Stomach (tissue), 8 donors: ENCODE measurements at regions not wholly inside any gene's neighbourhood (a gene's known extent, or its start where the extent isn't known, plus 50 kb on each side); places are given as distances from the start of the nearest gene placed in this dataset.

Experiments used
- DNase-seq, 2 donors: peaks; one replicate each; pipeline versions ENCODE4 v3.0.0 to v3.0.0-alpha.2; 2013 to 2019
- H3K27ac ChIP-seq, 5 donors: fragments of 200-600 bp in 4 of 5; sonication (generic) in 4 of 5; one replicate each; pipeline ENCODE4 v1.5.1; 2013 to 2019; ENCODE audit warnings: mild to moderate bottlenecking in 1 of 5, moderate library complexity in 1 of 5
- H3K27me3 ChIP-seq, 3 donors: fragments of 200-600 bp; sonication (generic); one replicate each; pipeline ENCODE4 v1.5.1; 2017 to 2019; ENCODE audit warnings: mixed run types in 1 of 3
- H3K36me3 ChIP-seq, 4 donors: fragments of 200-600 bp; sonication (generic); 1 replicate in 3 of 4; 2 replicates in 1 of 4; pipeline ENCODE4 v1.5.1; 2016 to 2019
- H3K4me1 ChIP-seq, 4 donors: fragments of 200-600 bp; sonication (generic); one replicate each; pipeline ENCODE4 v1.5.1; 2016 to 2019
- H3K4me3 ChIP-seq, 4 donors: fragments of 200-600 bp; sonication (generic) in 3 of 4; one replicate each; pipeline ENCODE4 v1.5.1; 2016 to 2019; ENCODE audit warnings: mild to moderate bottlenecking in 1 of 4
- H3K9me3 ChIP-seq, 4 donors: fragments of 200-600 bp; sonication (generic); one replicate each; pipeline ENCODE4 v1.5.1; 2016 to 2019
- EP300 ChIP-seq: sonication (generic); formaldehyde crosslinking; IDR thresholded peaks from one replicate; pipeline ENCODE4 v1.6.1; 2017; ENCODE audit warnings: antibody characterized with exemption
- POLR2A ChIP-seq, 4 donors: fragments of 450-650 bp; IDR thresholded peaks; one replicate each; pipeline ENCODE4 v1.6.1; 2016; ENCODE audit warnings: antibody characterized with exemption in 4 of 4, control low read depth in 2 of 4, mild to moderate bottlenecking in 1 of 4, moderate library complexity in 1 of 4
- POLR2AphosphoS5 ChIP-seq, 3 donors: sonication (generic); formaldehyde crosslinking; IDR thresholded peaks; one replicate each; pipeline ENCODE4 v1.6.1; 2016; ENCODE audit warnings: antibody characterized with exemption in 3 of 3
- WGBS, 5 donors: extraction: QIAGEN DNeasy Blood & Tissue Kit in 3 of 5; methylation state at CpG; one replicate each; pipeline versions ENCODE4 v1.1.5 to v1.1.7; 2013 to 2018; 5-methylcytosine and 5-hydroxymethylcytosine counted together
- intact Hi-C: fragments of 100-400 bp; cut with DNase I; formaldehyde crosslinking; loops from one replicate; pipeline ENCODE4 v1.15.1; 2023; ENCODE audit warnings: low total_unique reads
- TF ChIP-seq, protein P1 (sequence below), 7 experiments: fragments of 450-650 bp in 4 of 7; fragments of 200-600 bp in 3 of 7; sonication (generic) in 3 of 7; IDR thresholded peaks; one replicate each; pipeline ENCODE4 v1.5.1; 2016 to 2019; ENCODE audit warnings: antibody characterized with exemption in 7 of 7, control low read depth in 2 of 7, mild to moderate bottlenecking in 1 of 7
- donor health status: healthy with polysubstance abuse.
- donor health status: Bipolar disorder and iron deficiency.
- donor health status: healthy.

- no peaks in the 10 kb centered on the region for H3K36me3 ChIP-seq
- no peaks in the 10 kb centered on the region for H3K9me3 ChIP-seq
- intact Hi-C loops = no loop called here
- no peak overlapping the region for H3K4me3 ChIP-seq
- H3K27ac ChIP-seq = no peak overlapping the region
- DNase-seq = no peak
- no peaks in the 10 kb centered on the region for H3K27me3 ChIP-seq
- TF ChIP-seq, protein P1, sequence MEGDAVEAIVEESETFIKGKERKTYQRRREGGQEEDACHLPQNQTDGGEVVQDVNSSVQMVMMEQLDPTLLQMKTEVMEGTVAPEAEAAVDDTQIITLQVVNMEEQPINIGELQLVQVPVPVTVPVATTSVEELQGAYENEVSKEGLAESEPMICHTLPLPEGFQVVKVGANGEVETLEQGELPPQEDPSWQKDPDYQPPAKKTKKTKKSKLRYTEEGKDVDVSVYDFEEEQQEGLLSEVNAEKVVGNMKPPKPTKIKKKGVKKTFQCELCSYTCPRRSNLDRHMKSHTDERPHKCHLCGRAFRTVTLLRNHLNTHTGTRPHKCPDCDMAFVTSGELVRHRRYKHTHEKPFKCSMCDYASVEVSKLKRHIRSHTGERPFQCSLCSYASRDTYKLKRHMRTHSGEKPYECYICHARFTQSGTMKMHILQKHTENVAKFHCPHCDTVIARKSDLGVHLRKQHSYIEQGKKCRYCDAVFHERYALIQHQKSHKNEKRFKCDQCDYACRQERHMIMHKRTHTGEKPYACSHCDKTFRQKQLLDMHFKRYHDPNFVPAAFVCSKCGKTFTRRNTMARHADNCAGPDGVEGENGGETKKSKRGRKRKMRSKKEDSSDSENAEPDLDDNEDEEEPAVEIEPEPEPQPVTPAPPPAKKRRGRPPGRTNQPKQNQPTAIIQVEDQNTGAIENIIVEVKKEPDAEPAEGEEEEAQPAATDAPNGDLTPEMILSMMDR (IDR thresholded peaks at IDR 0.05) = no peak
- TF ChIP-seq POLR2AphosphoS5 (IDR thresholded peaks at IDR 0.05) (no peak), EP300 (no peak), POLR2A (IDR thresholded peaks at IDR 0.05) (no peak)
- H3K4me1 ChIP-seq = no peaks in the 10 kb centered on the region
- 87 to 100% (median 98%) methylated on average over 3 to 4 of the region's 4 CpGs for WGBS, 5 donors
These were observed 699.4 kb upstream of the FAM174A start for GRCh38 chr5:99835791-99836190.

GRCh38 chr5:99827136-99827535 is 708.0 kb upstream of the FAM174A start:
- 83 to 90% (median 89%) methylated on average over 2 of the region's 2 CpGs for WGBS, 5 donors
- H3K9me3 ChIP-seq = no peaks in the 10 kb centered on the region
- H3K4me3 ChIP-seq = no peak overlapping the region
- no peaks in the 10 kb centered on the region for H3K27me3 ChIP-seq
- no peaks in the 10 kb centered on the region for H3K36me3 ChIP-seq
- intact Hi-C loops = no loop called here
- DNase-seq = no peak
- H3K4me1 ChIP-seq = no peaks in the 10 kb centered on the region
- H3K27ac ChIP-seq = no peak overlapping the region
- no peak for TF ChIP-seq POLR2AphosphoS5 (IDR thresholded peaks at IDR 0.05)
- TF ChIP-seq EP300 = no peak
- no peak for TF ChIP-seq POLR2A (IDR thresholded peaks at IDR 0.05)

DNA sequence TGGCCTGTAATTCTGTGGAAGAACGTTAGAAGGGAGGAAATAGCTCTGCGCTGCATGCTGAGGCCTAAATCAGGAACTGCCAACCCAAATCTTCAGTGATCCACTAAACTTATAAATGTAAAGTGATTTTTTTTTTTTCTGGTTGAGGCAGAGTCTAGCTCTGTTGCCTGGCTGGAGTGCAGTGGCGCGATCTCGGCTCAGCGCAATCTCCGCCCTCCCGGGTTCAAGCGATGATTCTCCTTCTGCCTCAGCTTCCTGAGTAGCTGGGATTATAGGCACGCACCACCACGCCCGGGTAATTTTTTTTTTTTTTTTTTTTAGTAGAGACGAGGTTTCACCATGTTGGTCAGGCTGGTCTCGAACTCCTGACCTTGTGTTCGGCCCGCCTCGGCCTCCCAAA is 717.4 kb upstream of the FAM174A start:
- H3K27me3 ChIP-seq = no peaks in the 10 kb centered on the region
- no peak overlapping the region for H3K4me3 ChIP-seq
- TF ChIP-seq POLR2A (IDR thresholded peaks at IDR 0.05) (no peak), EP300 (no peak), POLR2AphosphoS5 (IDR thresholded peaks at IDR 0.05) (no peak)
- TF ChIP-seq, protein P1 (IDR thresholded peaks at IDR 0.05) = no peak
- H3K4me1 ChIP-seq = no peaks in the 10 kb centered on the region
- no peaks in the 10 kb centered on the region for H3K36me3 ChIP-seq
- WGBS, 5 donors = 90 to 94% (median 94%) methylated on average over 17 of the region's 17 CpGs
- no peak overlapping the region for H3K27ac ChIP-seq
- no peaks in the 10 kb centered on the region for H3K9me3 ChIP-seq
- DNase-seq = no peak
- intact Hi-C loops = no loop called here

GRCh38 chr5:99814321-99815063 is 720.7 kb upstream of the FAM174A start:
- no peaks in the 10 kb centered on the region for H3K4me1 ChIP-seq
- no peaks in the 10 kb centered on the region for H3K9me3 ChIP-seq
- H3K27ac ChIP-seq = no peak overlapping the region
- no peak for TF ChIP-seq EP300
- TF ChIP-seq POLR2AphosphoS5 (IDR thresholded peaks at IDR 0.05) = no peak
- no peak for TF ChIP-seq POLR2A (IDR thresholded peaks at IDR 0.05)
- TF ChIP-seq, protein P1 (IDR thresholded peaks at IDR 0.05) = no peak
- no peak for DNase-seq
- no peak overlapping the region for H3K4me3 ChIP-seq
- intact Hi-C loops = no loop called here
- WGBS, 5 donors = 27 to 90% (median 34%) methylated on average over 3 of the region's 3 CpGs
- no peaks in the 10 kb centered on the region for H3K27me3 ChIP-seq
- H3K36me3 ChIP-seq = no peaks in the 10 kb centered on the region

DNA sequence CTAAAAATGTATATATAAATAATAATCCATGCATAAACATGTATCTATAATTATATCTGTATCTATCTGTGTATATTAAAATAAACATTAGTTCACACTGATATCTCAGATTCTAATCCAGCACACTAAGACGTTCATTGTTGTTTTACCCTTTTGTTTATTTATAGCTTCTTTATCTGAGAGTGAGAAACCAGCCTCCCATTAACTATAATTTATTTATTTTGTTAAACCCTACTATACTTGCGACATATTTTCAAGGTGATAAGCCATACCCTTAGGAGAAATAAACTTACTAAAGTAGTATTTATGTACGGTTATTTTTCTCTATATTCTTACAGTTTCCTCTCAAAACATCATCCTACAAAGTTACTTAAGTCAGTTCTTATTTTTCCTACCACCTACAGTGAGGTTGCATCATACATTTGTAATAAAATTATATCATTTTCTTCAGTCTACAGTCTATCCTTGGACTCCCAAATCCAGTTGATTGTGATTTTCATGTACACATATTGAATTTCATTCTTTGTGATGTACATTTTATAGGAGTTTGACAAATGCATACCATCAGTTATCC is 726.4 kb upstream of the FAM174A start:
- intact Hi-C loops = no loop called here
- TF ChIP-seq POLR2AphosphoS5 (IDR thresholded peaks at IDR 0.05) (no peak), POLR2A (IDR thresholded peaks at IDR 0.05) (no peak), EP300 (no peak)
- TF ChIP-seq, protein P1 (IDR thresholded peaks at IDR 0.05) = no peak
- no peaks in the 10 kb centered on the region for H3K27me3 ChIP-seq

More for the DNA sequence above, 726.4 kb upstream of the FAM174A start:
- no peaks in the 10 kb centered on the region for H3K36me3 ChIP-seq
- H3K4me3 ChIP-seq = no peak overlapping the region
- H3K27ac ChIP-seq = no peak overlapping the region
- no peak for DNase-seq
- WGBS, 5 donors = 33 to 51% (median 36%) methylated on average over 3 of the region's 3 CpGs
- H3K9me3 ChIP-seq = no peaks in the 10 kb centered on the region
- H3K4me1 ChIP-seq = no peaks in the 10 kb centered on the region
